Esophagus muscularis mucosa (tissue), 4 donors: ENCODE measurements at regions not wholly inside any gene's neighbourhood (a gene's known extent, or its start where the extent isn't known, plus 50 kb on each side); places are given as distances from the start of the nearest gene placed in this dataset.

Experiments
- DNase-seq: peaks from one replicate; pipeline ENCODE4 v3.0.0-alpha.2; 2017; ENCODE audit errors: extremely low spot score
- H3K27ac ChIP-seq, 4 donors: fragments of 200-600 bp; sonication (generic); replicated peaks in 1 of 4; 1 replicate in 3 of 4; 2 replicates in 1 of 4; pipeline ENCODE4 v1.5.1; 2016 to 2019; ENCODE audit warnings: mild to moderate bottlenecking in 1 of 4
- H3K27me3 ChIP-seq, 4 donors: fragments of 200-600 bp; sonication (generic); one replicate each; pipeline versions ENCODE4 v1.5.1 to v1.6.0; 2016 to 2019
- H3K36me3 ChIP-seq, 4 donors: fragments of 200-600 bp; sonication (generic); one replicate each; pipeline ENCODE4 v1.5.1; 2016 to 2019
- H3K4me1 ChIP-seq, 4 donors: fragments of 200-600 bp; sonication (generic); one replicate each; pipeline ENCODE4 v1.5.1; 2016 to 2019
- H3K4me3 ChIP-seq, 4 donors: fragments of 200-600 bp; sonication (generic); 1 replicate in 2 of 4; 2 replicates in 2 of 4; pipeline ENCODE4 v1.5.1; 2016 to 2019; ENCODE audit warnings: mild to moderate bottlenecking in 4 of 4, moderate library complexity in 1 of 4
- H3K9me3 ChIP-seq, 4 donors: fragments of 200-600 bp; sonication (generic); 1 replicate in 3 of 4; 2 replicates in 1 of 4; pipeline ENCODE4 v1.5.1; 2016 to 2019
- CTCF ChIP-seq, 3 experiments: fragments of 200-600 bp in 2 of 3; fragments of 450-650 bp in 1 of 3; sonication (generic) in 2 of 3; IDR thresholded peaks; one replicate each; pipeline ENCODE4 v1.5.1; 2017 to 2019; ENCODE audit warnings: antibody characterized with exemption in 3 of 3, mild to moderate bottlenecking in 2 of 3, moderate library complexity in 1 of 3
- EP300 ChIP-seq: sonication (generic); formaldehyde crosslinking; IDR thresholded peaks from one replicate; pipeline ENCODE4 v1.6.1; 2017; ENCODE audit warnings: antibody characterized with exemption
- POLR2A ChIP-seq: fragments of 450-650 bp; IDR thresholded peaks from one replicate; pipeline ENCODE4 v1.6.1; 2017; ENCODE audit warnings: antibody characterized with exemption, moderate library complexity, mild to moderate bottlenecking, low read depth
- POLR2AphosphoS5 ChIP-seq, 2 donors: sonication (generic); formaldehyde crosslinking; IDR thresholded peaks; one replicate each; pipeline ENCODE4 v1.6.1; 2017; ENCODE audit warnings: antibody characterized with exemption in 2 of 2
- WGBS: methylation state at CpG from one replicate; pipeline ENCODE4 v1.1.5; 2018; 5-methylcytosine and 5-hydroxymethylcytosine counted together
- intact Hi-C: fragments of 100-400 bp; cut with DNase I; formaldehyde crosslinking; loops from one replicate; pipeline ENCODE4 v1.15.1; 2023

DNA sequence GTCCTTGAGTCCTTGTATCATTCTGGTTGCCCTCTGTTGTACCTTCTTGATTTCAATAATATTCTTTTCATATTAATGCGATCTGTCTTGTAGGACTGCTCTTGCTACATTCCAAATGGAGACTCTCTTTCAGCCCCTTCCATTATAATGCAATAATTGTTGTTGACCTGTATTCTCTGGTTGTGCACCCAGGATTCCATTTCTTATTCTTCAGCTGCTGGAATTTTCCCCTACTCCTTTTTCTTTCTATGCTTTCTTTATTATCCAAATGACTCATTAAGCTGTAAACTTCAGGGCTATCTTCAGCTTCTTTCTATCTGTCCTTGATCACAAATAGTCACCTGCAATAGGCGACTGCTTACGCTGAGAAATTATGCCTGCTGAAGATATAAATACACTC lies 321.5 kb downstream of the SATB1 start:
- intact Hi-C loops, result no loop called here
- TF ChIP-seq POLR2AphosphoS5 (IDR thresholded peaks at IDR 0.05) (no peak), CTCF (IDR thresholded peaks at IDR 0.05) (no peak), POLR2A (no peak), EP300 (no peak)
- Histone ChIP-seq H3K4me1 (peaks cover 0 to 6% (median 2%) of the 10 kb centered on the region in 4 donors), H3K9me3 (no peaks in the 10 kb centered on the region), H3K36me3 (no peaks in the 10 kb centered on the region), H3K4me3 (no peak overlapping the region), H3K27me3 (no peaks in the 10 kb centered on the region), H3K27ac (no peak overlapping the region)
- no peak for DNase-seq
- 96% methylated on average over 3 of the region's 3 CpGs for WGBS

- intact Hi-C loops, result no loop called here
- TF ChIP-seq POLR2AphosphoS5 (IDR thresholded peaks at IDR 0.05), result no peak
- TF ChIP-seq CTCF (IDR thresholded peaks at IDR 0.05), result no peak
- no peak for TF ChIP-seq POLR2A
- TF ChIP-seq EP300, result no peak
Measured at GRCh38 chr3:18100121-18100520, 325.0 kb downstream of the SATB1 start.

GRCh38 chr3:18099611-18100010 lies 325.5 kb downstream of the SATB1 start:
- Histone ChIP-seq H3K4me3 (no peak overlapping the region), H3K9me3 (peaks cover 0 to 5% (median 0%) of the 10 kb centered on the region in 4 donors), H3K36me3 (no peaks in the 10 kb centered on the region), H3K27ac (no peak overlapping the region), H3K4me1 (no peaks in the 10 kb centered on the region), H3K27me3 (no peaks in the 10 kb centered on the region)
- intact Hi-C loops, result no loop called here
- no peak for DNase-seq
- WGBS, result 91% methylated on average over 5 of the region's 5 CpGs
- no peak for TF ChIP-seq POLR2A
- TF ChIP-seq POLR2AphosphoS5 (IDR thresholded peaks at IDR 0.05), result no peak
- no peak for TF ChIP-seq CTCF (IDR thresholded peaks at IDR 0.05)
- no peak for TF ChIP-seq EP300

More at GRCh38 chr3:18100121-18100520, 325.0 kb downstream of the SATB1 start:
- Histone ChIP-seq H3K27me3 (no peaks in the 10 kb centered on the region), H3K4me3 (no peak overlapping the region), H3K4me1 (no peaks in the 10 kb centered on the region), H3K36me3 (no peaks in the 10 kb centered on the region), H3K9me3 (peaks cover 0 to 5% (median 0%) of the 10 kb centered on the region in 4 donors), H3K27ac (no peak overlapping the region)
- DNase-seq, result no peak

DNA sequence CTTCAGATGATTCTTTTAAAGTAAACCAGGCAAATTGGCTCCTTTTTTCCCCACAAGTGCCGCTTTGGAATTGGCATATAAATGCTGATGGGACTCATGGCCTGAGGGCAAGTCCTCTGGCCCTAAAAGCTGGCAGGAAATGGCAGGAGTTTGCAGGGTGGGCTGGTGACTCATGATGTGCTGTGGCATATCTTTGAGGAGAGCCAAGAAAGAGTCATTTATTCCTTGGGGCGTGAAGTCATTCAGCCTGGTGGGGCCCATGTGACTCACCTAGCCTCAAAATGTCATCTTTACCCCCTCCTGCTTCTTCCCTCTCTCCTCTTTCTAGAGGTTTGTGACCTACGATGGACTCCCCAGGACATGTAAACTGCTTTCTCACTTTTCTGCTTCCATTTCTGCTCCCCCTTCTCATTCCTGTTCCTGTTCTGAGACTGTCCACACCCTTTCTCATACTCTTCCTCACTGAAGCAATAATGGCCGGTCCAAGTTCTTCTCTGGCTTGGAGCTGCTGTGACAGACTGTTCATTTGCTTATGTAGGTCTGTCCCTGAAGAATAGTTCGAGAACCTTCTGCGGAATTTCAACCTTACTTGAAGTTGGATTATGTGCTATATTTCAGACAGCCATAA lies 326.1 kb downstream of the SATB1 start:
- H3K36me3 ChIP-seq, result no peaks in the 10 kb centered on the region
- TF ChIP-seq POLR2A, result no peak
- TF ChIP-seq CTCF (IDR thresholded peaks at IDR 0.05), result no peak
- TF ChIP-seq EP300, result no peak
- TF ChIP-seq POLR2AphosphoS5 (IDR thresholded peaks at IDR 0.05), result no peak
- intact Hi-C loops, result no loop called here
- no peaks in the 10 kb centered on the region for H3K4me1 ChIP-seq
- 81% methylated on average over 6 of the region's 6 CpGs for WGBS
- no peak for DNase-seq
- H3K27me3 ChIP-seq, result no peaks in the 10 kb centered on the region
- no peak overlapping the region for H3K27ac ChIP-seq
- H3K9me3 ChIP-seq, result peaks cover 0 to 5% (median 0%) of the 10 kb centered on the region in 4 donors
- H3K4me3 ChIP-seq, result no peak overlapping the region

- intact Hi-C loops, result no loop called here
- 85% methylated on average over 3 of the region's 3 CpGs for WGBS
- peaks cover 0 to 5% (median 2%) of the 10 kb centered on the region in 4 donors for H3K9me3 ChIP-seq
- H3K27me3 ChIP-seq, result no peaks in the 10 kb centered on the region
- no peak overlapping the region for H3K4me3 ChIP-seq
- TF ChIP-seq CTCF (IDR thresholded peaks at IDR 0.05) (no peak), POLR2AphosphoS5 (IDR thresholded peaks at IDR 0.05) (no peak), EP300 (no peak), POLR2A (no peak)
- no peaks in the 10 kb centered on the region for H3K36me3 ChIP-seq
- H3K4me1 ChIP-seq, result no peaks in the 10 kb centered on the region
- no peak overlapping the region for H3K27ac ChIP-seq
- no peak for DNase-seq
Measured at GRCh38 chr3:18097989-18098388, 327.1 kb downstream of the SATB1 start.
